ENCODE measurements at regions not wholly inside any gene's neighbourhood (a gene's known extent, or its start where the extent isn't known, plus 50 kb on each side); places are given as distances from the start of the nearest gene placed in this dataset.

GRCh38 chr1:213486488-213486887 is 435.4 kb downstream of the RPS6KC1 start:
- no peaks in the 10 kb centered on the region for H3K36me3 ChIP-seq
- no peak for DNase-seq
- no peak overlapping the region for H3K4me3 ChIP-seq
- TF ChIP-seq, protein P1, sequence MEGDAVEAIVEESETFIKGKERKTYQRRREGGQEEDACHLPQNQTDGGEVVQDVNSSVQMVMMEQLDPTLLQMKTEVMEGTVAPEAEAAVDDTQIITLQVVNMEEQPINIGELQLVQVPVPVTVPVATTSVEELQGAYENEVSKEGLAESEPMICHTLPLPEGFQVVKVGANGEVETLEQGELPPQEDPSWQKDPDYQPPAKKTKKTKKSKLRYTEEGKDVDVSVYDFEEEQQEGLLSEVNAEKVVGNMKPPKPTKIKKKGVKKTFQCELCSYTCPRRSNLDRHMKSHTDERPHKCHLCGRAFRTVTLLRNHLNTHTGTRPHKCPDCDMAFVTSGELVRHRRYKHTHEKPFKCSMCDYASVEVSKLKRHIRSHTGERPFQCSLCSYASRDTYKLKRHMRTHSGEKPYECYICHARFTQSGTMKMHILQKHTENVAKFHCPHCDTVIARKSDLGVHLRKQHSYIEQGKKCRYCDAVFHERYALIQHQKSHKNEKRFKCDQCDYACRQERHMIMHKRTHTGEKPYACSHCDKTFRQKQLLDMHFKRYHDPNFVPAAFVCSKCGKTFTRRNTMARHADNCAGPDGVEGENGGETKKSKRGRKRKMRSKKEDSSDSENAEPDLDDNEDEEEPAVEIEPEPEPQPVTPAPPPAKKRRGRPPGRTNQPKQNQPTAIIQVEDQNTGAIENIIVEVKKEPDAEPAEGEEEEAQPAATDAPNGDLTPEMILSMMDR (IDR thresholded peaks at IDR 0.05) = no peak
- H3K27me3 ChIP-seq = no peaks in the 10 kb centered on the region
- H3K27ac ChIP-seq = no peak overlapping the region
- H3K4me1 ChIP-seq = no peaks in the 10 kb centered on the region
- H3K9me3 ChIP-seq = no peaks in the 10 kb centered on the region
- intact Hi-C loops (cut with DNase I) = no loop called here
- ATAC-seq = no peak

DNA sequence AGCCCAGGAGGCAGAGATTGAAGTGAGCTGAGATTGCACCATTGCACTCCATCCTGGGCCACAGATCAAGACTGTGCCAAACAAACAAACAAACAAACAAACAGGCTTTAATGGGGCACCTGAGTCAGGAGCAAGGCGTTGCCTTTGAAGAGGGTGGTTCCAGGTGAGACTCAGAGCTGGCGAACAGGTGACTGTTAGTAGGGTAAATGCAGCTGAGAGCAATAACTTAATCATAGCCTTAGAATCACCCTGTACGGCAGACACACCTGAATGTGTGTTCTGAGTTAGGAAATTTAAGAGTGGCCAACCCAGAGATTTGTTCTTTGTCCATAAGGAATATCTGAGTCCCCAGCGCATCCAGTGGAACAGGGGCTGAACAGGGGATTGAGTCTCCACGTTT is 440.4 kb downstream of the RPS6KC1 start:
- intact Hi-C loops (cut with DNase I) = no loop called here
- ATAC-seq (no peak), DNase-seq (no peak)
- H3K4me3 ChIP-seq = no peak overlapping the region
- H3K27me3 ChIP-seq = no peaks in the 10 kb centered on the region
- no peaks in the 10 kb centered on the region for H3K36me3 ChIP-seq
- no peaks in the 10 kb centered on the region for H3K9me3 ChIP-seq
- TF ChIP-seq, protein P1 (IDR thresholded peaks at IDR 0.05) = no peak
- no peaks in the 10 kb centered on the region for H3K4me1 ChIP-seq
- H3K27ac ChIP-seq = no peak overlapping the region

DNA sequence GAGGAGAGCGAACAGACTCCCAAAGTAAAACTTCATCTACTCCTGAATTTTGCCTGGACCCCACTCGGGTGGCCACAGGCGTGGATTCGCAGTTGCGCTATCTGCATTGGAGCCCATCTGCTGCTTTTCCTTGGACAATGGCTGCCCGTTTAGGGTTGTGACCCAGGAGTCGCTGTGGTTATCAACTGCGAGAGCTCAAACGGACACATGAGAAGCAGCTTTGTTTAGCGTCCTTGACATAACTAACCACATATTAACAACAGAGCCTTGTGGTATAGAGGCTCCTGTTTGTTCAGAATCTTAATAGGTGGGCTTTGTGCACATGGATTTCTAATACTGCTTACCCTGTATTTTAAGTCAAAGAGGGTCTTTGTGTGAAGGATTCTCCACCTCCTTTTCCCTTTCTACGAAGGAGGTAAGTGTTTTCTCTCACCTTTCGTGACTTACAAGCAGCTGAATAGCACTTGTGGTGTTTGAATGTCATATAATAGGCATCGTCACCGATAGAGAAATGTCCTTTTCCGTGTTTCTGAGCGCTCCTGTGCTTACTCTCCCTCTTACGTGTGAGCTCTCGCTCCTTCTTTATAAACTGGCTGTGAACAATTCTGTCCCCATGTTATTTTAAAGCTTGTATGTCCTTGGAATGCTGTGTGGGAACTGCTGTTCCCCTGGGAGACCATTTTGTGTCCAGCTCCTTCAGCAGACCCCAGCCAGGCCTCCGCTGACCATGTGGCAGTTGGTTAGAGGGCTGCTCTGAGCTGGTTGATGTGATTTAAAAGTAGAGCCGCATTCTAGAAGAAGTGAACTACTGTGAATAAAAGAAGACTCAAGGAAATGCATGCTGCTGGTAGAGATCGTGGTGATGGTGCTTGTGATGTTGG is 441.4 kb downstream of the RPS6KC1 start:
- intact Hi-C loops (cut with DNase I) = no loop called here
- H3K4me1 ChIP-seq = no peaks in the 10 kb centered on the region
- H3K27ac ChIP-seq = no peak overlapping the region
- H3K27me3 ChIP-seq = no peaks in the 10 kb centered on the region
- ATAC-seq = no peak
- no peaks in the 10 kb centered on the region for H3K9me3 ChIP-seq
- TF ChIP-seq, protein P1 (IDR thresholded peaks at IDR 0.05) = no peak
- H3K4me3 ChIP-seq = no peak overlapping the region
- no peaks in the 10 kb centered on the region for H3K36me3 ChIP-seq
- peak in 1 of 4 donors; percentile 2 for DNase-seq

DNA sequence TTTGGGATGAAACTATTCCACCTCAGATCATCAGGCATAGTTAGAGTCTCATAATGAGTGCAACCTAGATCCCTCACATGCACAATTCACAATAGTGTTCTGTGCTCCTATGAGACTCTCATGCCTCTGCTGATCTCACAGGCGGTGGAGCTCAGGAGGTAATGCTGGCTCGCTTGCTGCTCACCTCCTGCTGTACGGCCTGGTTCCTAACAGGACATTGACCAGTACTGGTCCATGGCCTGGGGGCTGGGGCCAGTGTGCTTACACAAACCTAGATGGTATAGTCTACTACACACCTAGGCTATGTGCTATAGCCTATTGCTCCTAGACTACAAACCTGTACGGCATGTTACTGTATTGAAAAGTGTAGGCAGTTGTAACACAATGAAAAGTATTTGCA is 448.4 kb downstream of the RPS6KC1 start:
- H3K27me3 ChIP-seq = no peaks in the 10 kb centered on the region
- ATAC-seq (no peak), DNase-seq (peak in 1 of 4 donors; percentile 48)
- H3K9me3 ChIP-seq = peaks cover 0 to 7% of the 10 kb centered on the region in 2 donors
- no peak overlapping the region for H3K27ac ChIP-seq
- intact Hi-C loops (cut with DNase I) = no loop called here
- no peaks in the 10 kb centered on the region for H3K36me3 ChIP-seq
- no peak overlapping the region for H3K4me3 ChIP-seq
- TF ChIP-seq, protein P1 (IDR thresholded peaks at IDR 0.05) = no peak
- no peaks in the 10 kb centered on the region for H3K4me1 ChIP-seq

GRCh38 chr1:213507472-213508223 is 456.6 kb downstream of the RPS6KC1 start:
- TF ChIP-seq, protein P1 (IDR thresholded peaks at IDR 0.05) = no peak

More at GRCh38 chr1:213507472-213508223, 456.6 kb downstream of the RPS6KC1 start:
- H3K4me1 ChIP-seq = no peaks in the 10 kb centered on the region
- no peaks in the 10 kb centered on the region for H3K36me3 ChIP-seq
- ATAC-seq (peak; percentile 82), DNase-seq (peak in 1 of 4 donors; percentile 23)
- H3K27me3 ChIP-seq = no peaks in the 10 kb centered on the region
- peaks cover 0 to 7% of the 10 kb centered on the region in 2 donors for H3K9me3 ChIP-seq
- H3K27ac ChIP-seq = no peak overlapping the region
- H3K4me3 ChIP-seq = no peak overlapping the region
- intact Hi-C loops (cut with DNase I) = no loop called here

Data from left lung (tissue), 4 donors.